ENCODE measurements at regions not wholly inside any gene's neighbourhood (a gene's known extent, or its start where the extent isn't known, plus 50 kb on each side); places are given as distances from the start of the nearest gene placed in this dataset.

GRCh38 chr14:34262127-34262910 lies 199.7 kb downstream of the SPTSSA start:
- no peak for DNase-seq
- intact Hi-C loops (cut with DNase I): no loop called here
- TF ChIP-seq, protein P1, sequence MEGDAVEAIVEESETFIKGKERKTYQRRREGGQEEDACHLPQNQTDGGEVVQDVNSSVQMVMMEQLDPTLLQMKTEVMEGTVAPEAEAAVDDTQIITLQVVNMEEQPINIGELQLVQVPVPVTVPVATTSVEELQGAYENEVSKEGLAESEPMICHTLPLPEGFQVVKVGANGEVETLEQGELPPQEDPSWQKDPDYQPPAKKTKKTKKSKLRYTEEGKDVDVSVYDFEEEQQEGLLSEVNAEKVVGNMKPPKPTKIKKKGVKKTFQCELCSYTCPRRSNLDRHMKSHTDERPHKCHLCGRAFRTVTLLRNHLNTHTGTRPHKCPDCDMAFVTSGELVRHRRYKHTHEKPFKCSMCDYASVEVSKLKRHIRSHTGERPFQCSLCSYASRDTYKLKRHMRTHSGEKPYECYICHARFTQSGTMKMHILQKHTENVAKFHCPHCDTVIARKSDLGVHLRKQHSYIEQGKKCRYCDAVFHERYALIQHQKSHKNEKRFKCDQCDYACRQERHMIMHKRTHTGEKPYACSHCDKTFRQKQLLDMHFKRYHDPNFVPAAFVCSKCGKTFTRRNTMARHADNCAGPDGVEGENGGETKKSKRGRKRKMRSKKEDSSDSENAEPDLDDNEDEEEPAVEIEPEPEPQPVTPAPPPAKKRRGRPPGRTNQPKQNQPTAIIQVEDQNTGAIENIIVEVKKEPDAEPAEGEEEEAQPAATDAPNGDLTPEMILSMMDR (IDR thresholded peaks at IDR 0.05): no peak
- Histone ChIP-seq H3K4me3 (no peak overlapping the region), H3K27ac (no peak overlapping the region), H3K27me3 (ENCODE audit: low read depth) (no peaks in the 10 kb centered on the region), H3K36me3 (no peaks in the 10 kb centered on the region), H3K4me1 (no peaks in the 10 kb centered on the region), H3K9me3 (no peaks in the 10 kb centered on the region)
- ATAC-seq: no peak

DNA sequence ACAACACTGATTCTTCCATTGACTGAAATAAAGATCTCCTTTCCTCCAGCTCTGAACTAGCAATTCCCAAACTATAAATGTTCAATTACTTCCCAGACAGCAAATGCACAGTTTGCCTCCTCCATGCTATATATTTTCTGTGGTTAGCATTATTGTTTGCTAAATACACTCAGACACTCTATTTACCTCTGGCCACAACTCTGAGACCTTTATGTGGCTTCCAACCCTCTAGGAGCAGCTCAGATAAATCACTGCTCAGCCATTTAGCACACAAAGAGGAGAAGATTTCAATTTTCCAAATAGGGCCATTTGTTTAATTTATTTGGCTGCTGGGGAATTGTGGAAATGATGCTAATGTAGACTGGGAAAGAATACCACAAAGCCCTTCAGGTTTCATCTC lies 202.0 kb downstream of the SPTSSA start:
- TF ChIP-seq, protein P1 (IDR thresholded peaks at IDR 0.05): no peak
- H3K4me3 ChIP-seq: no peak overlapping the region
- ATAC-seq (no peak), DNase-seq (no peak)
- intact Hi-C loops (cut with DNase I): no loop called here
- H3K36me3 ChIP-seq: no peaks in the 10 kb centered on the region
- no peaks in the 10 kb centered on the region for H3K27me3 ChIP-seq (ENCODE audit: low read depth)
- no peaks in the 10 kb centered on the region for H3K9me3 ChIP-seq
- no peaks in the 10 kb centered on the region for H3K4me1 ChIP-seq
- no peak overlapping the region for H3K27ac ChIP-seq

- Histone ChIP-seq H3K27ac (no peak overlapping the region), H3K4me3 (no peak overlapping the region), H3K36me3 (no peaks in the 10 kb centered on the region), H3K27me3 (ENCODE audit: low read depth) (no peaks in the 10 kb centered on the region), H3K4me1 (no peaks in the 10 kb centered on the region), H3K9me3 (no peaks in the 10 kb centered on the region)
- no peak for DNase-seq
- TF ChIP-seq, protein P1 (IDR thresholded peaks at IDR 0.05): no peak
- peak in 1 of 2 donors; percentile 44 for ATAC-seq
- intact Hi-C loops (cut with DNase I): no loop called here
Observed at GRCh38 chr14:34258318-34258717, 203.7 kb downstream of the SPTSSA start.

GRCh38 chr14:34257505-34257904 lies 204.5 kb downstream of the SPTSSA start:
- no peaks in the 10 kb centered on the region for H3K9me3 ChIP-seq
- TF ChIP-seq, protein P1 (IDR thresholded peaks at IDR 0.05): no peak
- H3K4me1 ChIP-seq: no peaks in the 10 kb centered on the region
- no peak overlapping the region for H3K4me3 ChIP-seq
- H3K27ac ChIP-seq: no peak overlapping the region
- no peak for DNase-seq
- intact Hi-C loops (cut with DNase I): no loop called here
- no peak for ATAC-seq
- no peaks in the 10 kb centered on the region for H3K36me3 ChIP-seq
- H3K27me3 ChIP-seq (ENCODE audit: low read depth): no peaks in the 10 kb centered on the region

DNA sequence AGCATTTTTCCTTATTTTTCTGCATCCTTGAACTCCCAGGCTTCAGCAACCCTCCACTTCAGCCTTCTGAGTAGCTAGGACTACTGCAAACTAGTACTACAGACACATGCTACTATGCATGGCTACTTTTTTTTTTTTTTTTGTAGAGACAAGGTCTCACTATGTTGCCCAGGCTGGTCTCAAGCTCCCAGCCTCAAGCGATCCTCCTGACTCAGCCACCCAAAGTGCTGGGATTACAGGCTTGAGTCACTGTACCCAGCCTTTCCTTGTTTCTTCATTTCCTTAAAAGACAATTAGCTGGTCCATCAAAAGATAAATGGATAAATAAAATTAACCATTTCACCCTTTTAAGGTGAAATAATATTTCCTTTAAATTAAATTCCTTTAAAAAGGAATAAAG lies 205.8 kb downstream of the SPTSSA start:
- Histone ChIP-seq H3K9me3 (no peaks in the 10 kb centered on the region), H3K36me3 (no peaks in the 10 kb centered on the region), H3K27me3 (ENCODE audit: low read depth) (no peaks in the 10 kb centered on the region), H3K4me3 (no peak overlapping the region), H3K4me1 (no peaks in the 10 kb centered on the region), H3K27ac (no peak overlapping the region)
- TF ChIP-seq, protein P1 (IDR thresholded peaks at IDR 0.05): no peak
- intact Hi-C loops (cut with DNase I): no loop called here
- DNase-seq (no peak), ATAC-seq (no peak)

All from lower lobe of right lung (tissue), 2 donors.